Adrenal gland (tissue), 5 donors: ENCODE measurements at regions not wholly inside any gene's neighbourhood (a gene's known extent, or its start where the extent isn't known, plus 50 kb on each side); places are given as distances from the start of the nearest gene placed in this dataset.

Source experiments
- POLR2A ChIP-seq, 2 donors: fragments of 450-650 bp; IDR thresholded peaks; one replicate each; pipeline ENCODE4 v1.6.1; 2017; ENCODE audit warnings: antibody characterized with exemption in 2 of 2, mild to moderate bottlenecking in 2 of 2, moderate library complexity in 1 of 2
- TF ChIP-seq, protein P1 (sequence below), 6 experiments: fragments of 450-650 bp in 4 of 6; fragments of 200-600 bp in 2 of 6; sonication (generic) in 1 of 6; IDR thresholded peaks; 1 replicate in 5 of 6; 2 replicates in 1 of 6; pipeline versions ENCODE4 v1.5.1 to v1.8.0; 2016 to 2021; ENCODE audit warnings: antibody characterized with exemption in 6 of 6, mild to moderate bottlenecking in 2 of 6, moderate library complexity in 1 of 6
- donor health status: DM: no; HTN: no; CAD: no.

DNA sequence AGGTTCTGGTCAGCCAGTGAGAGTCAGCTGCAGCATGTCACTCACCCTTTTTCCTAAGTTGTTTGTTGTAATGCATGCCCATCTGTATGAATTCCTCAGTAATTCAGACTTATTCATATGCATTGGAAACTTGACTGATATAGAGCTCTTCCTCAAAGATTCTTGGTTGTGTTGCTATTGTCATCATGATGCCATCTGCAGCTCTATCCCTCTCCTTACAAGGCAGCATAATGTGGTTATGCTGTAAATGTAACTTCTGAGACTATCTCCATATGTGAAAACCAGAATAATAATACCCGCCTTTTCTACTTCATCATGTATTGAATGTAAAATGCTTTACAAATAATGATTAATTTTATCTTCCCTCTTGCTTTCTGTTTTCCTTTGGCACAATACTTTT lies 252.6 kb upstream of the MTPN start:
- no peak for TF ChIP-seq POLR2A (IDR thresholded peaks at IDR 0.05)
- TF ChIP-seq, protein P1, sequence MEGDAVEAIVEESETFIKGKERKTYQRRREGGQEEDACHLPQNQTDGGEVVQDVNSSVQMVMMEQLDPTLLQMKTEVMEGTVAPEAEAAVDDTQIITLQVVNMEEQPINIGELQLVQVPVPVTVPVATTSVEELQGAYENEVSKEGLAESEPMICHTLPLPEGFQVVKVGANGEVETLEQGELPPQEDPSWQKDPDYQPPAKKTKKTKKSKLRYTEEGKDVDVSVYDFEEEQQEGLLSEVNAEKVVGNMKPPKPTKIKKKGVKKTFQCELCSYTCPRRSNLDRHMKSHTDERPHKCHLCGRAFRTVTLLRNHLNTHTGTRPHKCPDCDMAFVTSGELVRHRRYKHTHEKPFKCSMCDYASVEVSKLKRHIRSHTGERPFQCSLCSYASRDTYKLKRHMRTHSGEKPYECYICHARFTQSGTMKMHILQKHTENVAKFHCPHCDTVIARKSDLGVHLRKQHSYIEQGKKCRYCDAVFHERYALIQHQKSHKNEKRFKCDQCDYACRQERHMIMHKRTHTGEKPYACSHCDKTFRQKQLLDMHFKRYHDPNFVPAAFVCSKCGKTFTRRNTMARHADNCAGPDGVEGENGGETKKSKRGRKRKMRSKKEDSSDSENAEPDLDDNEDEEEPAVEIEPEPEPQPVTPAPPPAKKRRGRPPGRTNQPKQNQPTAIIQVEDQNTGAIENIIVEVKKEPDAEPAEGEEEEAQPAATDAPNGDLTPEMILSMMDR (IDR thresholded peaks at IDR 0.05) = no peak
